ENCODE measurements at regions not wholly inside any gene's neighbourhood (a gene's known extent, or its start where the extent isn't known, plus 50 kb on each side); places are given as distances from the start of the nearest gene placed in this dataset.
"Not testable (repeated sequence)": the region's sequence is repeated elsewhere in the genome, so short reads cannot be mapped to it uniquely, and the experiment has no call there.

- TF ChIP-seq, protein P1, sequence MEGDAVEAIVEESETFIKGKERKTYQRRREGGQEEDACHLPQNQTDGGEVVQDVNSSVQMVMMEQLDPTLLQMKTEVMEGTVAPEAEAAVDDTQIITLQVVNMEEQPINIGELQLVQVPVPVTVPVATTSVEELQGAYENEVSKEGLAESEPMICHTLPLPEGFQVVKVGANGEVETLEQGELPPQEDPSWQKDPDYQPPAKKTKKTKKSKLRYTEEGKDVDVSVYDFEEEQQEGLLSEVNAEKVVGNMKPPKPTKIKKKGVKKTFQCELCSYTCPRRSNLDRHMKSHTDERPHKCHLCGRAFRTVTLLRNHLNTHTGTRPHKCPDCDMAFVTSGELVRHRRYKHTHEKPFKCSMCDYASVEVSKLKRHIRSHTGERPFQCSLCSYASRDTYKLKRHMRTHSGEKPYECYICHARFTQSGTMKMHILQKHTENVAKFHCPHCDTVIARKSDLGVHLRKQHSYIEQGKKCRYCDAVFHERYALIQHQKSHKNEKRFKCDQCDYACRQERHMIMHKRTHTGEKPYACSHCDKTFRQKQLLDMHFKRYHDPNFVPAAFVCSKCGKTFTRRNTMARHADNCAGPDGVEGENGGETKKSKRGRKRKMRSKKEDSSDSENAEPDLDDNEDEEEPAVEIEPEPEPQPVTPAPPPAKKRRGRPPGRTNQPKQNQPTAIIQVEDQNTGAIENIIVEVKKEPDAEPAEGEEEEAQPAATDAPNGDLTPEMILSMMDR (optimal IDR thresholded peaks at IDR 0.05 in 1 of 3, IDR thresholded peaks at IDR 0.05 in 1 of 3, conservative IDR thresholded peaks at IDR 0.05 in 1 of 3; ENCODE audit: extremely low read depth in 1 of 3, insufficient read depth in 2 of 3, low read length in 3 of 3): not testable (repeated sequence)
- TF ChIP-seq EZH2 (IDR thresholded peaks at IDR 0.05; ENCODE audit: low read length): not testable (repeated sequence)
These were observed 87.9 kb upstream of the MEGF10 start for GRCh38 chr5:127202738-127203137.

Data from keratinocyte (primary cell).